ENCODE measurements at regions not wholly inside any gene's neighbourhood (a gene's known extent, or its start where the extent isn't known, plus 50 kb on each side); places are given as distances from the start of the nearest gene placed in this dataset.

DNA sequence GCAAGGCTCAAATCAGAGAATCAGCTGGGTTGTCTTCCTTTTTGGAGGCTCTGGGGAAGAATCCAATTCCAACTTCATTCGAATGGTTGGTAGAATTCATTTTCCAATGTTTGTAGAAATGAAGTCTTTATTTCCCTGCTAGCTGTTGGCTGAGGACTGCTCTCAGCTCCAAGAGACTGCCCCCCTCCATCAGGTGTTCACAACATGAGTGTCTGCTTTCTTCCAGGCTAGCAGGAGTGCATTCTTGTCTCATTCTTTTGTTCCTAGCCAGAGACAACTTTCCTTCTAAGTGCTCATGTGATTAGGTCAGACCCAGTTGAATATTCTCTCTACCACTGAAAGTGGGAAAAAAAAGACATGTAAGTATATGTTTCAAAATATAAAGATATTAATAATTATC is 95.2 kb downstream of the HLX start:
- Mint-ChIP-seq H3K4me1 (no peaks in the 10 kb centered on the region), H3K27ac (no peak overlapping the region), H3K4me3 (no peak overlapping the region), H3K36me3 (ENCODE audit: low read depth) (no peaks in the 10 kb centered on the region), H3K27me3 (ENCODE audit: low read depth) (peaks cover 9% of the 10 kb centered on the region), H3K9me3 (no peaks in the 10 kb centered on the region)
- TF ChIP-seq, protein P1, sequence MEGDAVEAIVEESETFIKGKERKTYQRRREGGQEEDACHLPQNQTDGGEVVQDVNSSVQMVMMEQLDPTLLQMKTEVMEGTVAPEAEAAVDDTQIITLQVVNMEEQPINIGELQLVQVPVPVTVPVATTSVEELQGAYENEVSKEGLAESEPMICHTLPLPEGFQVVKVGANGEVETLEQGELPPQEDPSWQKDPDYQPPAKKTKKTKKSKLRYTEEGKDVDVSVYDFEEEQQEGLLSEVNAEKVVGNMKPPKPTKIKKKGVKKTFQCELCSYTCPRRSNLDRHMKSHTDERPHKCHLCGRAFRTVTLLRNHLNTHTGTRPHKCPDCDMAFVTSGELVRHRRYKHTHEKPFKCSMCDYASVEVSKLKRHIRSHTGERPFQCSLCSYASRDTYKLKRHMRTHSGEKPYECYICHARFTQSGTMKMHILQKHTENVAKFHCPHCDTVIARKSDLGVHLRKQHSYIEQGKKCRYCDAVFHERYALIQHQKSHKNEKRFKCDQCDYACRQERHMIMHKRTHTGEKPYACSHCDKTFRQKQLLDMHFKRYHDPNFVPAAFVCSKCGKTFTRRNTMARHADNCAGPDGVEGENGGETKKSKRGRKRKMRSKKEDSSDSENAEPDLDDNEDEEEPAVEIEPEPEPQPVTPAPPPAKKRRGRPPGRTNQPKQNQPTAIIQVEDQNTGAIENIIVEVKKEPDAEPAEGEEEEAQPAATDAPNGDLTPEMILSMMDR (IDR thresholded peaks at IDR 0.05; ENCODE audit: unreplicated experiment in 3 of 3), result no peak

DNA sequence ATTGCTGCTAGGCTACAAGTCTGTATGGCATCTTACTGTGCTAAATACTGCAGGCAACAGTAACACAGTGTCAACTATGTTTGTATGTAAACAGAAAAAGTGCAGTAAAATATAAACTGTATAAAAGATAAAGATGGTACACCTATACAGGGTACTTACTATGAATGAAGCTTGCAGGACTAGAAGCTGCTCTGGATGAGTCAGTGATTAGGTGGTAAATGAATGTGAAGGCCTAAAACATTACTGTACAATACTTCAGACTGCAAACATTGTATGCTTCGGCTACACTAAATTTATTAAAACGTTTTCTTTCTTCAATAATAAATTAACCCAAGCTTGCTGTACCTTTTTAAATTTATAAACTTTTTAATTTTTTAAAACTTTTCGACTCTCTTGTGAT is 97.1 kb downstream of the HLX start:
- Mint-ChIP-seq H3K36me3 (ENCODE audit: low read depth) (no peaks in the 10 kb centered on the region), H3K27me3 (ENCODE audit: low read depth) (peaks cover 18% of the 10 kb centered on the region), H3K4me1 (no peaks in the 10 kb centered on the region), H3K9me3 (peaks cover 3% of the 10 kb centered on the region), H3K4me3 (no peak overlapping the region), H3K27ac (no peak overlapping the region)
- TF ChIP-seq, protein P1 (IDR thresholded peaks at IDR 0.05; ENCODE audit: unreplicated experiment in 3 of 3), result no peak

DNA sequence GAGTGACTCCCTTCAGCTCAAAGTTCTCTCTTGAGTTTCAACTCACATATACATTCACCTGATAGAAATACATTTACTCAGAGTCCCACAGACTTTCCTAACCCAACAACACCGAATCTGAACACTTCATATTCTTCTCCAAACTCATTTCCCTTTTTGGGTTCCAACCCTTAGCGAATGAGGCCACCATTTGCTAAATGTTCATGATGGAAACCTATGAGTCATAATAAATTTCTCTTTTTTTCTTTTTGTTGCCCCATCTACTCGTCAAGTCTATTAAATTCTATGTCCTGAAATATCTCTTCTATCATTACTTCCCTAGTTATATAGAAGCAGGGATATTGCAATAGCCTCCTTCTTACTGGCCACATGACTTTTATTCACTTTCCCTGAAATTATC is 100.1 kb downstream of the HLX start:
- no peaks in the 10 kb centered on the region for H3K36me3 Mint-ChIP-seq (ENCODE audit: low read depth)
- no peaks in the 10 kb centered on the region for H3K4me1 Mint-ChIP-seq
- TF ChIP-seq, protein P1 (IDR thresholded peaks at IDR 0.05; ENCODE audit: unreplicated experiment in 3 of 3), result no peak
- peaks cover 21% of the 10 kb centered on the region for H3K27me3 Mint-ChIP-seq (ENCODE audit: low read depth)
- no peak overlapping the region for H3K27ac Mint-ChIP-seq
- H3K4me3 Mint-ChIP-seq, result no peak overlapping the region
- H3K9me3 Mint-ChIP-seq, result peaks cover 3% of the 10 kb centered on the region

DNA sequence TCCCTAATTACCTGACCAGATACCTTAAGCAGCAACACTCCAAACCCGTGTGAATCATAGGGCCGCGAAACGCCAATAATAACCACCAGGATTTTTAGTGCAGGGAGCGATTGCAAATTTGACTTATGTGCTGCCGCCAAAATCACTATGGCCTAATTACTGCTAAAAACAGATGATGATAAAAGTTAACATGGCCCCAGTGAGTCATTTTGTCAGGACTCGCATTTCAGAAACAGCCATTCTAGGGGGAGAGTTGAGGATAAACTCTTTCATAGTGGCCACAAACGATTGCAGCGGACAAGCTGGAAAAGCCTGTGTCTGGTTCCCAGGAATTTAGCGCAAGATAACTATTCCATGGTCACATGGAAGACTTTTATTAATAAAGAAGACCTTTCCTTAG is 103.4 kb downstream of the HLX start:
- peaks cover 3% of the 10 kb centered on the region for H3K9me3 Mint-ChIP-seq
- H3K4me1 Mint-ChIP-seq, result no peaks in the 10 kb centered on the region
- no peak overlapping the region for H3K4me3 Mint-ChIP-seq
- peaks cover 33% of the 10 kb centered on the region for H3K27me3 Mint-ChIP-seq (ENCODE audit: low read depth)
- TF ChIP-seq, protein P1 (IDR thresholded peaks at IDR 0.05; ENCODE audit: unreplicated experiment in 3 of 3), result no peak
- no peaks in the 10 kb centered on the region for H3K36me3 Mint-ChIP-seq (ENCODE audit: low read depth)
- H3K27ac Mint-ChIP-seq, result no peak overlapping the region

DNA sequence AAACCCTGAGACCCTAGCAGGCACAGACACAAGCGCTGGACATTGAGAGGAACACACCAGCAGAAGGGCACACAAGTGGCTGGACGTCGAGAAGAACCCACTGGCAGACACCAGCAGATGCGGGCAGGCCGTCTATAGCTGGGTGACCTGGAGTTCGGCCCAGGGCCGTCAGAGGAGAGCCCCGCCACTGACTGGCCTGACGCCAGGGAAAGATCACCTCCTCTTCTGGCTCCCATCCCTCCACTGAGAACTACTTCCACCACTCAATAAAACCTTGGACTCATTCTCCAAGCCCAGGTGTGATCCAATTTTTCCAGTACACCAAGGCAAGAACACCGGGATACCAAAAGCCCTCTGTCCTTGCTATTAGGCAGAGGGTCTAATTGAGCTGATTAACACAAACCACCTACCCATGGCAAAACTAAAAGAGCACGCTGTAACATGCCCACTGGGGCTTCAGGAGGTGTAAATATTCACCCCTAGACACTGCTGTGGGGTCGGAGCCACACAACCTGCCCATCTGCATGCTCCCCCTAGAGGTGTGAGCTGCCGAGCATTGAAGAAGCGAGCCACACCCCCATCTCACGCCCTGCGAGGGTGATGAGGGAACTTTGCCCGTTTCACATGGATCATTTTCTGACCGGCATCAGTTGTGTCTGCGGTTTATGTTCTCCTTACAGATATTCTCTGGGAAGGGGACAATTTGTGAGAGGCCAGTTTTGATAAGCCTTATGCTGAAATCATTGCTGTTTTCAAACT is 104.8 kb downstream of the HLX start:
- no peaks in the 10 kb centered on the region for H3K4me1 Mint-ChIP-seq
- H3K36me3 Mint-ChIP-seq (ENCODE audit: low read depth), result no peaks in the 10 kb centered on the region
- H3K4me3 Mint-ChIP-seq, result no peak overlapping the region
- H3K27me3 Mint-ChIP-seq (ENCODE audit: low read depth), result peaks cover 38% of the 10 kb centered on the region
- no peak overlapping the region for H3K27ac Mint-ChIP-seq
- peaks cover 3% of the 10 kb centered on the region for H3K9me3 Mint-ChIP-seq
- TF ChIP-seq, protein P1 (IDR thresholded peaks at IDR 0.05; ENCODE audit: unreplicated experiment in 3 of 3), result peak in 1 of 3 experiments; percentile 15

All from nephron (organoid).